Left renal pelvis (tissue), 4 donors: ENCODE measurements at regions not wholly inside any gene's neighbourhood (a gene's known extent, or its start where the extent isn't known, plus 50 kb on each side); places are given as distances from the start of the nearest gene placed in this dataset.
"Not testable (repeated sequence)": the region's sequence is repeated elsewhere in the genome, so short reads cannot be mapped to it uniquely, and the experiment has no call there.

ENCODE experiments used
- DNase-seq, 4 donors: peaks; one replicate each; pipeline ENCODE4 v3.0.0-alpha.2; 2013; ENCODE audit warnings: low read depth in 4 of 4, low spot score in 3 of 4

- DNase-seq, result no peak
These were observed 472.3 kb upstream of the BRINP3 start for GRCh38 chr1:190949939-190950338.

GRCh38 chr1:190957565-190957964 is 479.9 kb upstream of the BRINP3 start:
- no peak for DNase-seq

- DNase-seq, result no peak
These were observed 485.7 kb upstream of the BRINP3 start for GRCh38 chr1:190963321-190963720.

GRCh38 chr1:190975827-190976226 is 498.2 kb upstream of the BRINP3 start:
- DNase-seq, result no peak

- no peak for DNase-seq
These were observed 525.1 kb upstream of the BRINP3 start for GRCh38 chr1:191002768-191003167.

GRCh38 chr1:191016765-191017164 is 539.1 kb upstream of the BRINP3 start:
- DNase-seq, result no peak

GRCh38 chr1:191022856-191023255 is 545.2 kb upstream of the BRINP3 start:
- DNase-seq, result no peak

GRCh38 chr1:191025896-191026642 is 548.4 kb upstream of the BRINP3 start:
- no peak for DNase-seq

GRCh38 chr1:191026828-191027227 is 549.2 kb upstream of the BRINP3 start:
- no peak for DNase-seq

GRCh38 chr1:191034132-191034531 is 556.5 kb upstream of the BRINP3 start:
- no peak for DNase-seq

GRCh38 chr1:191043066-191043465 is 565.4 kb upstream of the BRINP3 start:
- no peak for DNase-seq

- no peak for DNase-seq
These were observed 572.1 kb upstream of the BRINP3 start for GRCh38 chr1:191049781-191050180.

- DNase-seq, result no peak
These were observed 575.2 kb upstream of the BRINP3 start for GRCh38 chr1:191052888-191053287.

GRCh38 chr1:191065346-191065745 is 587.7 kb upstream of the BRINP3 start:
- DNase-seq, result no peak

GRCh38 chr1:191065771-191066170 is 588.1 kb upstream of the BRINP3 start:
- DNase-seq, result no peak

- no peak for DNase-seq
These were observed 597.2 kb upstream of the BRINP3 start for GRCh38 chr1:191074881-191075280.

GRCh38 chr1:191083090-191083489 is 605.4 kb upstream of the BRINP3 start:
- DNase-seq, result not testable (repeated sequence)

- DNase-seq, result no peak
These were observed 607.5 kb upstream of the BRINP3 start for GRCh38 chr1:191085121-191085520.

GRCh38 chr1:191086910-191087309 is 609.2 kb upstream of the BRINP3 start:
- no peak for DNase-seq

GRCh38 chr1:191096405-191096804 is 618.7 kb upstream of the BRINP3 start:
- DNase-seq, result no peak

GRCh38 chr1:191099696-191100095 is 622.0 kb upstream of the BRINP3 start:
- no peak for DNase-seq

- no peak for DNase-seq
These were observed 624.3 kb upstream of the BRINP3 start for GRCh38 chr1:191101960-191102359.

- DNase-seq, result no peak
These were observed 648.3 kb upstream of the BRINP3 start for GRCh38 chr1:191125950-191126349.
